ENCODE measurements at regions not wholly inside any gene's neighbourhood (a gene's known extent, or its start where the extent isn't known, plus 50 kb on each side); places are given as distances from the start of the nearest gene placed in this dataset.

DNA sequence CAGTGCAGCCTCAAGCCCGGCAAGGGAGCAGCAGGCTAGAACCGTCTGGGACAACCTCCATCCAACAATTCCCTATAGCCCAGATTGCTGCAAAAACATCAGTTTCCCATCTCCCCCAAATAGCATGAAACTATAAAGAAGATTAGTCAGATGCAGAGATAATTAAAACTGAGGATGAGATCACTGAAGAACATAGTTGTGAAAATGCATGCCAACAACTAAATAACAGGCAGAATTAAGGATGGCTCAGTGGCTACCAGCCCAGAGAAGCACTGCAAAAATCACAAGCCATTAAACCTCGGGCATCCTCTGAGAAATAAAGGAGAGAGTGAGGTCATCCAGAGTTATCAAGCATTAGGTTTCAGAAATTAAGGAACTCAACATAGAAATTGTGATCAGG, 427.1 kb downstream of the TNS3 start:
- H3K9ac ChIP-seq (ENCODE audit: low read length in 3 of 3), result no peak overlapping the region
- no peaks in the 10 kb centered on the region for H3K36me3 ChIP-seq (ENCODE audit: control insufficient read depth in 2 of 3, insufficient read depth in 3 of 3, low read length in 3 of 3)
- intact Hi-C loops (cut with DNase I), result no loop called here
- TF ChIP-seq, protein P1, sequence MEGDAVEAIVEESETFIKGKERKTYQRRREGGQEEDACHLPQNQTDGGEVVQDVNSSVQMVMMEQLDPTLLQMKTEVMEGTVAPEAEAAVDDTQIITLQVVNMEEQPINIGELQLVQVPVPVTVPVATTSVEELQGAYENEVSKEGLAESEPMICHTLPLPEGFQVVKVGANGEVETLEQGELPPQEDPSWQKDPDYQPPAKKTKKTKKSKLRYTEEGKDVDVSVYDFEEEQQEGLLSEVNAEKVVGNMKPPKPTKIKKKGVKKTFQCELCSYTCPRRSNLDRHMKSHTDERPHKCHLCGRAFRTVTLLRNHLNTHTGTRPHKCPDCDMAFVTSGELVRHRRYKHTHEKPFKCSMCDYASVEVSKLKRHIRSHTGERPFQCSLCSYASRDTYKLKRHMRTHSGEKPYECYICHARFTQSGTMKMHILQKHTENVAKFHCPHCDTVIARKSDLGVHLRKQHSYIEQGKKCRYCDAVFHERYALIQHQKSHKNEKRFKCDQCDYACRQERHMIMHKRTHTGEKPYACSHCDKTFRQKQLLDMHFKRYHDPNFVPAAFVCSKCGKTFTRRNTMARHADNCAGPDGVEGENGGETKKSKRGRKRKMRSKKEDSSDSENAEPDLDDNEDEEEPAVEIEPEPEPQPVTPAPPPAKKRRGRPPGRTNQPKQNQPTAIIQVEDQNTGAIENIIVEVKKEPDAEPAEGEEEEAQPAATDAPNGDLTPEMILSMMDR (IDR thresholded peaks at IDR 0.05; ENCODE audit: borderline replicate concordance, extremely low read depth, insufficient read depth), result no peak
- no peaks in the 10 kb centered on the region for H3K27me3 ChIP-seq (ENCODE audit: control insufficient read depth, insufficient read depth, low read length)
- H3K27ac ChIP-seq (ENCODE audit: low read depth in 2 of 2, low read length in 2 of 2), result peak overlapping the region; percentile 40 to 91
- DNase-seq, result no peak
- H3K4me3 ChIP-seq (ENCODE audit: low read length in 3 of 3), result peak overlapping the region in 1 of 3 donors; percentile 2
- no peaks in the 10 kb centered on the region for H3K9me3 ChIP-seq (ENCODE audit: control insufficient read depth in 2 of 3, insufficient read depth in 1 of 3, low read length in 3 of 3)
- peaks cover 0 to 12% (median 7%) of the 10 kb centered on the region in 3 donors for H3K4me1 ChIP-seq (ENCODE audit: control insufficient read depth in 2 of 3, insufficient read depth in 2 of 3, low read depth in 1 of 3, low read length in 3 of 3)
- no peak for FAIRE-seq

DNA sequence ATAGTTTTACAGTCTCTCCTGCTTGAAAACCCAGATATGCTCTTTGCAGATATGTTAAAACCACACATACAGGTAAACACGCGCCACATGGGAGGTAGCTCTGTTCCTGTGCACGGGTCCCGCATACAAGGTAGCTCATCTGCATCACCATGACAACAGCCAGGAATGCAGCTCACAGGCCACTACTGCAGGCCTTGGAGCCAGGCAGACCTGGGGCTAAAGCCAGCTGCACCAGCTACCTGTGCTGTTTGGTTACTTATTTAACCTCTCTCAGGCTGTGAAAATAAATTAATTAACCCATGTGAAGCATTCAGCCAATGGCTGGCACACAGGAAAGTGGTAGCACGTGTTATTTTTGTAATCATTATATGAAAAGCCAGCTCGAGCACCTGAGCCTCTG, 428.3 kb downstream of the TNS3 start:
- Histone ChIP-seq H3K4me3 (ENCODE audit: low read length in 3 of 3) (no peak overlapping the region), H3K9me3 (ENCODE audit: control insufficient read depth in 2 of 3, insufficient read depth in 1 of 3, low read length in 3 of 3) (no peaks in the 10 kb centered on the region), H3K27me3 (ENCODE audit: control insufficient read depth, insufficient read depth, low read length) (no peaks in the 10 kb centered on the region), H3K27ac (ENCODE audit: low read depth in 2 of 2, low read length in 2 of 2) (peak overlapping the region; percentile 78 to 91), H3K4me1 (ENCODE audit: control insufficient read depth in 2 of 3, insufficient read depth in 2 of 3, low read depth in 1 of 3, low read length in 3 of 3) (peaks cover 0 to 15% (median 14%) of the 10 kb centered on the region in 3 donors), H3K9ac (ENCODE audit: low read length in 3 of 3) (peak overlapping the region in 1 of 3 donors; percentile 7), H3K36me3 (ENCODE audit: control insufficient read depth in 2 of 3, insufficient read depth in 3 of 3, low read length in 3 of 3) (no peaks in the 10 kb centered on the region)
- FAIRE-seq, result peak; percentile 77
- TF ChIP-seq, protein P1 (IDR thresholded peaks at IDR 0.05; ENCODE audit: borderline replicate concordance, extremely low read depth, insufficient read depth), result no peak
- intact Hi-C loops (cut with DNase I), result no loop called here
- DNase-seq, result peak; percentile 85 to 93 (median 88)

DNA sequence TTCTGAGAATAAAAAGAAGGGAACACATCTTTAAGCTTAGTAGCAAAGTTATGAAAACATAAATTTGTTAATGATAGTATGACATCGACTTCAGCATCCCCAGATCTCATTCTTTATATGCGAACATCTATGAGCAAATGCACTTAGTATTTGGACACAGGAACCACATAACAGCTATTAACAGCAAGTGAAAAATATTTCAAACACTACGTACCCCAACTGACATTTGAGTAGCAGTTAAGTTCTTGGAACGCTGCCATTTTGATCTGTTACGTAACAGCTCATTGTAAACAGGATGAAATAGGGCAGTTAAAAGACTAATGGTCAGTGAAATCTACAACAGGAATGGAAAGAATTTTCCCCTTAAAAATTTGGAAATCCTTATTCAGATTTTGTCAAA, 428.9 kb downstream of the TNS3 start:
- DNase-seq, result peak in 3 of 5 donors; percentile 23 to 92 (median 85)
- Histone ChIP-seq H3K9me3 (ENCODE audit: control insufficient read depth in 2 of 3, insufficient read depth in 1 of 3, low read length in 3 of 3) (no peaks in the 10 kb centered on the region), H3K9ac (ENCODE audit: low read length in 3 of 3) (peak overlapping the region in 1 of 3 donors; percentile 7), H3K27me3 (ENCODE audit: control insufficient read depth, insufficient read depth, low read length) (no peaks in the 10 kb centered on the region), H3K4me3 (ENCODE audit: low read length in 3 of 3) (no peak overlapping the region), H3K4me1 (ENCODE audit: control insufficient read depth in 2 of 3, insufficient read depth in 2 of 3, low read depth in 1 of 3, low read length in 3 of 3) (peaks cover 0 to 15% (median 14%) of the 10 kb centered on the region in 3 donors), H3K27ac (ENCODE audit: low read depth in 2 of 2, low read length in 2 of 2) (peak overlapping the region in 1 of 2 donors; percentile 91), H3K36me3 (ENCODE audit: control insufficient read depth in 2 of 3, insufficient read depth in 3 of 3, low read length in 3 of 3) (no peaks in the 10 kb centered on the region)
- intact Hi-C loops (cut with DNase I), result no loop called here
- TF ChIP-seq, protein P1 (IDR thresholded peaks at IDR 0.05; ENCODE audit: borderline replicate concordance, extremely low read depth, insufficient read depth), result no peak
- FAIRE-seq, result peak; percentile 98

DNA sequence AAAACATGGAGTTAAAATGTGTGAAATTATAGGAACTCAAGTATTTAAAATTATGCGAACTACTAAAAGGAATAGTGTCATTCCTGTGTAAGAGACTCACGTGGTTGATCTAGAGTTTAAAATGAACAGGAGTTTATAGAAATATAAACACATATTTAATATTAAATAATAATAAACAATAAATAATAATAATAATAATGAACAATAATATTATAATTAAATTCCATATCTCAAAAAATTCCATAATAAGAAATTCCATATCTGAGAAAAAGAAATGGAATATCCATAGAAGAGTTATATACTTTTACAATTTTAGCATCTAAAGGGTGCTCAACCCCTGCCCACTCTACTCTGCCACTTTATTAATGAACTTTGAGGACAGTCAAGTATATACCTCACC, 429.6 kb downstream of the TNS3 start:
- peak; percentile 53 for FAIRE-seq
- Histone ChIP-seq H3K9me3 (ENCODE audit: control insufficient read depth in 2 of 3, insufficient read depth in 1 of 3, low read length in 3 of 3) (no peaks in the 10 kb centered on the region), H3K36me3 (ENCODE audit: control insufficient read depth in 2 of 3, insufficient read depth in 3 of 3, low read length in 3 of 3) (no peaks in the 10 kb centered on the region), H3K27me3 (ENCODE audit: control insufficient read depth, insufficient read depth, low read length) (no peaks in the 10 kb centered on the region), H3K4me1 (ENCODE audit: control insufficient read depth in 2 of 3, insufficient read depth in 2 of 3, low read depth in 1 of 3, low read length in 3 of 3) (peaks cover 0 to 15% (median 14%) of the 10 kb centered on the region in 3 donors), H3K9ac (ENCODE audit: low read length in 3 of 3) (no peak overlapping the region), H3K4me3 (ENCODE audit: low read length in 3 of 3) (no peak overlapping the region), H3K27ac (ENCODE audit: low read depth in 2 of 2, low read length in 2 of 2) (no peak overlapping the region)
- TF ChIP-seq, protein P1 (IDR thresholded peaks at IDR 0.05; ENCODE audit: borderline replicate concordance, extremely low read depth, insufficient read depth), result no peak
- intact Hi-C loops (cut with DNase I), result no loop called here
- no peak for DNase-seq
